ENCODE measurements at regions not wholly inside any gene's neighbourhood (a gene's known extent, or its start where the extent isn't known, plus 50 kb on each side); places are given as distances from the start of the nearest gene placed in this dataset.

GRCh38 chr3:176183181-176183580 is 1014.1 kb downstream of the TBL1XR1 start (continued):
- TF ChIP-seq ZNF33A (CRISPR knock-in tag; IDR thresholded peaks at IDR 0.05; ENCODE audit: borderline replicate concordance) (no peak), ZNF331 (CRISPR knock-in tag; IDR thresholded peaks at IDR 0.05) (no peak), ZBTB25 (CRISPR knock-in tag; IDR thresholded peaks at IDR 0.05) (no peak), HOXA9 (CRISPR knock-in tag; IDR thresholded peaks at IDR 0.05; ENCODE audit: borderline replicate concordance) (no peak), CCAR2 (optimal IDR thresholded peaks at IDR 0.05; ENCODE audit: low read depth, low read length) (no peak), SMAD3 (CRISPR knock-in tag; IDR thresholded peaks at IDR 0.05) (no peak), ZSCAN22 (CRISPR knock-in tag; IDR thresholded peaks at IDR 0.05) (no peak), ZNF777 (CRISPR knock-in tag; IDR thresholded peaks at IDR 0.05) (no peak), ZHX1 (CRISPR knock-in tag; IDR thresholded peaks at IDR 0.05; ENCODE audit: low read depth) (no peak), ATF2 (CRISPR knock-in tag; IDR thresholded peaks at IDR 0.05) (no peak), NRL (CRISPR knock-in tag; IDR thresholded peaks at IDR 0.05; ENCODE audit: borderline replicate concordance) (no peak)
